DOHH2 (cell line): ENCODE measurements at regions not wholly inside any gene's neighbourhood (a gene's known extent, or its start where the extent isn't known, plus 50 kb on each side); places are given as distances from the start of the nearest gene placed in this dataset.

ENCODE experiments used
- EZH2phosphoT487 ChIP-seq: fragments of 200-600 bp; sonication (generic); IDR thresholded peaks from 2 replicates; pipeline ENCODE4 v1.6.1; 2017; ENCODE audit warnings: borderline replicate concordance, mild to moderate bottlenecking, antibody characterized with exemption, low read length, moderate library complexity, mixed read lengths
- TF ChIP-seq, protein P1 (sequence below): fragments of 200-600 bp; sonication (generic); IDR thresholded peaks from one replicate; pipeline ENCODE4 v1.5.1; 2014; ENCODE audit warnings: antibody characterized with exemption, mild to moderate bottlenecking, low read depth, low read length; ENCODE audit not compliant: poor library complexity, severe bottlenecking

DNA sequence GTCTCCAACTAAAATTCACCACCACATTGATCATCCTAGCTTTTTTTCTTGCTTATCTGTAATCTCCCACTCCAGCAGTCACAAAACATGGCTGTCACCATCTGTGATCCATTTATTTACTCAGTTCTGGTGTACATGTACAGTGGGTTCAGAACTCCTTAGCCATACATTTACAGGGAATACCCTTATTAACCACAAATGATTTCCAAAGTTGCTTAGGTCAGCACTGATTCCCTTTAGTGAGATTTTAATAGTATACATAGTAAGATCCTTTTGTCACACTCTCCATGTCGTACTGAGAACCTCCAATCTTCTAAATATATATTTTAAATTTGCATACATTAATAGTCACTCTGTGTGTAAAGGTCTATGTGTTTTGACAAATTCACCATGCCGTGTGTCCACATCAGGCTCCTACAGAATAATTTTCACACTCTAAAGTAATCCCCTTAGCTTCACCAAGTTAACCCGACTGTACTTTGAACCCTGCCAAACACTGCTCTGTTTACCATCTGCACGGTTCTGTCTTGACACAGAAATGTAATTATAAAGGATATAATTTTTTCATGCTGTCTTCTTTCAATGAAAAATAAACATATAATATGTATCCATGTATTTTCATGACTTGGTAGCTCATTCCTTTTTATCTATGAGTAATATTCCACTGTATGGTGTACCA lies 473.6 kb upstream of the ZP4 start:
- TF ChIP-seq, protein P1, sequence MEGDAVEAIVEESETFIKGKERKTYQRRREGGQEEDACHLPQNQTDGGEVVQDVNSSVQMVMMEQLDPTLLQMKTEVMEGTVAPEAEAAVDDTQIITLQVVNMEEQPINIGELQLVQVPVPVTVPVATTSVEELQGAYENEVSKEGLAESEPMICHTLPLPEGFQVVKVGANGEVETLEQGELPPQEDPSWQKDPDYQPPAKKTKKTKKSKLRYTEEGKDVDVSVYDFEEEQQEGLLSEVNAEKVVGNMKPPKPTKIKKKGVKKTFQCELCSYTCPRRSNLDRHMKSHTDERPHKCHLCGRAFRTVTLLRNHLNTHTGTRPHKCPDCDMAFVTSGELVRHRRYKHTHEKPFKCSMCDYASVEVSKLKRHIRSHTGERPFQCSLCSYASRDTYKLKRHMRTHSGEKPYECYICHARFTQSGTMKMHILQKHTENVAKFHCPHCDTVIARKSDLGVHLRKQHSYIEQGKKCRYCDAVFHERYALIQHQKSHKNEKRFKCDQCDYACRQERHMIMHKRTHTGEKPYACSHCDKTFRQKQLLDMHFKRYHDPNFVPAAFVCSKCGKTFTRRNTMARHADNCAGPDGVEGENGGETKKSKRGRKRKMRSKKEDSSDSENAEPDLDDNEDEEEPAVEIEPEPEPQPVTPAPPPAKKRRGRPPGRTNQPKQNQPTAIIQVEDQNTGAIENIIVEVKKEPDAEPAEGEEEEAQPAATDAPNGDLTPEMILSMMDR, result no peak
- no peak for TF ChIP-seq EZH2phosphoT487
